Body of pancreas (tissue), 4 donors: ENCODE measurements at regions not wholly inside any gene's neighbourhood (a gene's known extent, or its start where the extent isn't known, plus 50 kb on each side); places are given as distances from the start of the nearest gene placed in this dataset.

Experiments used
- CTCF ChIP-seq, 7 experiments: fragments of 450-650 bp in 4 of 7; fragments of 200-600 bp in 3 of 7; sonication (generic) in 3 of 7; IDR thresholded peaks; one replicate each; pipeline ENCODE4 v1.5.1; 2016 to 2019; ENCODE audit warnings: antibody characterized with exemption in 7 of 7
- POLR2A ChIP-seq, 3 donors: fragments of 450-650 bp; IDR thresholded peaks; one replicate each; pipeline ENCODE4 v1.6.1; 2016; ENCODE audit warnings: antibody characterized with exemption in 3 of 3, mild to moderate bottlenecking in 2 of 3

GRCh38 chr17:15085890-15086677, 179.0 kb downstream of the PMP22 start:
- TF ChIP-seq POLR2A (IDR thresholded peaks at IDR 0.05) (no peak), CTCF (IDR thresholded peaks at IDR 0.05) (no peak)
